ENCODE measurements at regions not wholly inside any gene's neighbourhood (a gene's known extent, or its start where the extent isn't known, plus 50 kb on each side); places are given as distances from the start of the nearest gene placed in this dataset.
A peak's percentile ranks its signal among the peaks of the same experiment; 100 is the strongest.

DNA sequence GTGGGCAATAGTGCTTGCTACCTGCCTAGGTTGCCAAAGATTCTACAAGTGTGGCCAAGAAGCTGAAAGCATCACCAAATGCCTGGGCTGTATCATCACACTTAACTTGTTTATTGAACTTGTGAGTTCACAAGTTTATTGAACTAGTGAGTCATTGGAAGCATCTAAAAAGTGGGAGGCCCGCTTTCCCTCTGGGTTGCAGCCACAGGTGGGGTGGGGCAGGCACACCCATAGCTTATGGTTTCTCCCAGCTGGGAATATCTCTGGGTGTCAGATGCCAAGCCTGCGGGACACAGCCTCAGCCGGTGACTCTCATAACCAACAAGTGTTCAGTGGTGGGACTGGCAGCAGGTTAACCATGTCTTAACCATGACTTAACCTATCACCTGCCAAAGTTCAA is 145.9 kb upstream of the FAM13C start:
- no peak overlapping the region for H3K27ac Mint-ChIP-seq
- H3K9me3 Mint-ChIP-seq, result peaks cover 0 to 3% of the 10 kb centered on the region in 2 donors
- H3K36me3 Mint-ChIP-seq, result no peaks in the 10 kb centered on the region
- DNase-seq (ENCODE audit: low spot score in 2 of 2) (no peak), ATAC-seq (no peak)

DNA sequence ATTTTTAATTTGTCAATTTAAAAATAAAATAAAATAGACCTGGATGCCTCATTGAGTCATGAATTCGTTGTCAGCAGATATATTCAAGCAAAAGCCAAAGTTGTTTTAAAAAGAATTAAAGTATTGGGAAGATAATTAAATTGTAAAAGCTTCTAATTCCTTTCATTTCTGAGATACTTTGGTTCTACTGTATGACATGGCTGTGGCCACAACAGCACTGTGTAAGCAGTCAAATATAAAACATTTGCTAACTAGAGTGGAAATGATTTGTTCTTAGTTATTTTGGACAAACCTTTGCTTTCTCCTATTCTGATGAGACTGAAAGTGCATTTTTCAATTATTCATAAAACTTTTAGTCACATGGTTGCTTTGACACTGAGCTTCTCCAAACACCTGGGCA is 143.6 kb upstream of the FAM13C start:
- H3K9me3 Mint-ChIP-seq, result peaks cover 3% of the 10 kb centered on the region in 2 donors
- no peak for ATAC-seq
- DNase-seq (ENCODE audit: low spot score in 2 of 2), result no peak
- no peak overlapping the region for H3K27ac Mint-ChIP-seq
- H3K36me3 Mint-ChIP-seq, result no peaks in the 10 kb centered on the region

DNA sequence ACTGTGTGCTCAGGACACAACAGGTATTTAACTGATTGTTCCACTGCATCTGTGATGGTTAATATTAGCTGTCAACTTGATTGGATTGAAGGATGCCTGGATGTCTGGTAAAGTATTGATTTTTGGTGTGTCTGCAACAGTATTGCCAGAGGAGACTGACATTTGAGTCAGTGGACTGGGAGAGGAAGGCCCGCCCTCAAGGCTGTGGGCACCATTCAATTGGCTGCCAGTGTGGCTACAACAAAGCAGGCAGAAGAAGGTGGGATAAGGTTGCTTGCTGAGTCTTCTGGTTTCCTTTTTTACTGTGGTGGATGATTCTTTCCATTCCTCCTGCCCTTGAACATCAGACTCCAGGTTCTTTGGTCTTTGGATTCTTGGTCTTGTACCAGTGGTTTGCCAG is 137.1 kb upstream of the FAM13C start:
- DNase-seq (ENCODE audit: low spot score in 2 of 2), result no peak
- Mint-ChIP-seq H3K36me3 (peaks cover 7 to 8% of the 10 kb centered on the region in 2 donors), H3K9me3 (peaks cover 14 to 16% of the 10 kb centered on the region in 2 donors), H3K27ac (no peak overlapping the region)
- no peak for ATAC-seq

DNA sequence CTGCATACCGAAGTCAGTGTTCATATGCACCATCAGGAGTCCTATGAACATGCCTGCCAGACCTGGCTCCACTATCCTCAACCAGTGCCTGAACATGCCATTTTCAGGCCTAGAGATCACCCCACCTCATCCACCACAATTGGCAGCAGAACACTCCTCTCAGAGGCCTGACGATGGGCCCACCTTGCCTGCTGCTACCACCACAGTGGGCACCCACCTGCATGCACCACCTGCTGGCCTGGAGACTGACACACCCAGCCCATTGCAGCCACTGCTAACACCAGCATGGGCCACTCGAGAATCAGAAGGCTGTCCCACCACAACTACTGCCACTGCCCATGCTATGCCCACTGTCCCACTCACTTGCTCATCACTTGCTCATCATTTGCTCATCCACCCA is 130.7 kb upstream of the FAM13C start:
- ATAC-seq (no peak), DNase-seq (ENCODE audit: low spot score in 2 of 2) (no peak)
- peaks cover 7 to 8% of the 10 kb centered on the region in 2 donors for H3K36me3 Mint-ChIP-seq
- peaks cover 20 to 30% of the 10 kb centered on the region in 2 donors for H3K9me3 Mint-ChIP-seq
- no peak overlapping the region for H3K27ac Mint-ChIP-seq

DNA sequence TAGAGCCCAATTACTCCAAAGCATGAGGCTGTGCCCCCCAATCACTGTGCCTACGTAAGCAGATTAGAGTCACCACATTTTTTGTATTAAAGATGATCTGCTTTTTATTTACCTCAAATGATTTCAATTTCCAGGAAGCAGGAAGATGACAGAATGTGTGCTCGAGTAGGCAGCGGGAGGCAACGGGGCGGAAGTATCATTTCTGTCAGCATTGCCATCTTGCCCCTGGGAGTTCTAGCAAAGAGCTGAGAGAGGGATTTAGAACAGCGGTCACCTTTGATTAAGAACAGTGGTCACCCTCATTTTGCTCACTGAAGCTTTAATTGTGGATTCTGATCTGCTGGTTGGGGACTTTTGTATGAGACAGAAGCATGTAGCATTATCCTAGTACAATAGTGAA is 117.1 kb upstream of the FAM13C start:
- no peak for DNase-seq (ENCODE audit: low spot score in 2 of 2)
- peaks cover 3 to 4% of the 10 kb centered on the region in 2 donors for H3K9me3 Mint-ChIP-seq
- H3K36me3 Mint-ChIP-seq, result no peaks in the 10 kb centered on the region
- no peak for ATAC-seq
- H3K27ac Mint-ChIP-seq, result no peak overlapping the region

DNA sequence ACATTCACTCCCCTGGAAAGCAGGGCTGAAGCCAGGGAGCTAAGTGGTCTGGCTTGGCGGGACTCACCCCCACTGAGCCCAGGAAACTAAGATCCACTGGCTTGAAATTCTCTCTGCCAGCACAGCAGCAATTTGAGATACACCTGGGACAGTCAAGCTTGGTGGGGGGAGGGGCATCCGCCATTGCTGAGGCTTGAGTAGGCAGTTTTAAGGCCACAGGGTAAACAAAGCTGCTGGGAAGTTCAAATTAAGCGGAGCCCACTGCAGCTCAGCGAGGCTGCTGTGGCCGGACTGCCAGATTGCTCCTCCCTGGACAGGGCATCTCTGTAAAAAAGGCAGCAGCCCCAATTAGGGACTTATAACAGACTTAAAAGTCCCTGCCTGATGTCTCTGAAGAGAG is 108.2 kb upstream of the FAM13C start:
- Mint-ChIP-seq H3K27ac (no peak overlapping the region), H3K9me3 (peaks cover 17 to 24% of the 10 kb centered on the region in 2 donors), H3K36me3 (peaks cover 0 to 4% of the 10 kb centered on the region in 2 donors)
- DNase-seq (ENCODE audit: low spot score in 2 of 2) (no peak), ATAC-seq (no peak)

DNA sequence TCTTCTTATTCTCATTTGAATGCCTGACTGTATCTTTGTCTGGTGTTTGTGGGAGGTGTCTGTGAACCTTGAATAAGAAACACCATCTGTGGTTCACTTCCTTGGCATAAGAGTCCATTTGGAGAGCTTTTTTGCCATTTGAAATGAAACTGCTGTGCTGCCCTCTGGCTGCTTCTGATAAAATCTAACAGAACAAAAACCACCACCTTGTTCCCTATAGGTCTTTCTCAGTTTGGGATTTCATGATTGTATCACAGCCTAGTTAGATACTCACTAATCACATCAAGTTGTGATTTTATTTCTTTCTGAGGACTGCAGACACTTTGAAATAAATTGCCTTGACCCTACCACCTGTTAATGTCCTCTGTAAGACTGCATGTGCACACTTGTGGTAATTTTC is 102.7 kb upstream of the FAM13C start:
- Mint-ChIP-seq H3K36me3 (no peaks in the 10 kb centered on the region), H3K9me3 (peaks cover 7 to 11% of the 10 kb centered on the region in 2 donors), H3K27ac (no peak overlapping the region)
- DNase-seq (ENCODE audit: low spot score in 2 of 2), result no peak
- ATAC-seq, result no peak

DNA sequence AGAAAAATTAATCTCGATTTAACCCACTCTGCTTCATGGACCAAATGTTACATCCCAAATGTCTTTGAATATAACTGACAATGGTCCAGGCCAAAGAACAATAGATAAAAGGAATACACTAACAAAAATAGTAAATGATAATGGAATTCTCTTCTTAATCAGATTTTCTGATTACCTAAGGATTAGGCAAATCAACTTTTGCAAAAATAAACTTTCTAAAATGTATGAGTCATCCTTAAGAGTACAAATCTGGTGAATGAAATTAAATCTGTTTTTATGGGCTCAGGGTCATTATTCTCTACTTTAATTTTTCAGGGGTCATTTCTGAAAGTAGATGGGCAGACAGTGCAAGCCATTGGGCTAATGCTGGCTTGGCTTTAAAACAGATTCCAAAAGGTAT is 102.1 kb upstream of the FAM13C start:
- Mint-ChIP-seq H3K9me3 (peaks cover 7 to 11% of the 10 kb centered on the region in 2 donors), H3K36me3 (no peaks in the 10 kb centered on the region), H3K27ac (no peak overlapping the region)
- ATAC-seq (no peak), DNase-seq (ENCODE audit: low spot score in 2 of 2) (no peak)

DNA sequence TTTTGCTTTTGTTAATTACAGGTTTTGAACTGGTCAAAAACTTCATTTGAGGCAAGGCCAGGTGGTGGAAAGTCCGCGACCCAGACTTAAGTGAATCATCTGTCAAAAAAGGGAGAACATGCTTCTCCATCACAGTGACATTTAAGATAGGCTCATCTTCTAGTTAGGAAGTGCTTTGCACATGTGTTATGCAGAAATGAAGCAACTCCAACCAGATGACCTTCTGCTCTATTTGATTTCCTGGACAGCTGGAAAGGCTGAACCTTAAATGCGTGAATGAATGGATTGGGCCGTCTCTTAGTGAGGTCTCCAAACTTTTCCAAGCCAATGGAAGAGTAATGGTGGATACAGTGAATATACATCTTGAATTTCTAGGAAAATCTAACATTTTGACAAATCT is 101.6 kb upstream of the FAM13C start:
- ATAC-seq, result no peak
- H3K27ac Mint-ChIP-seq, result no peak overlapping the region

DNA sequence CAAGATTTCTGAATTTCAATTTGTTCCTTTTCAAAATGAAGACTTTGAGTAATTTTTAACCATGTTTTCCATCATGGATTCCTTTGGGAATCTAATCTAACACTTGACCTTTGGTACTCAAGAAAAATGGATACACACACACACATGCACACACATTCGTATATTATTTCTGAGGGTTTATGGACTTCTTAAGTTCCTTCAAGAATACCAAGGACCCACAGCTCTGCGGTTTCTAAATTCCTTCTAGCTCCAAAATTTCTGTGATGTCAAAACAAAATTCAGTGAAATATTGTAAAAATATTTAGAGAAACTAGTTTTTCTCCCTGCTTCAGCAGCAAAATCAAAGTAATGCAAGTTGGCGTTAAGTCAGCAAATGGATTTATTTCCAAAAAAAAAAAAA is 98.3 kb upstream of the FAM13C start:
- H3K36me3 Mint-ChIP-seq, result no peaks in the 10 kb centered on the region
- DNase-seq (ENCODE audit: low spot score in 2 of 2) (no peak), ATAC-seq (no peak)
- peaks cover 0 to 7% of the 10 kb centered on the region in 2 donors for H3K9me3 Mint-ChIP-seq
- no peak overlapping the region for H3K27ac Mint-ChIP-seq

More for the DNA sequence above, 101.6 kb upstream of the FAM13C start:
- no peak for DNase-seq (ENCODE audit: low spot score in 2 of 2)
- Mint-ChIP-seq H3K9me3 (peaks cover 6 to 7% of the 10 kb centered on the region in 2 donors), H3K36me3 (no peaks in the 10 kb centered on the region)

DNA sequence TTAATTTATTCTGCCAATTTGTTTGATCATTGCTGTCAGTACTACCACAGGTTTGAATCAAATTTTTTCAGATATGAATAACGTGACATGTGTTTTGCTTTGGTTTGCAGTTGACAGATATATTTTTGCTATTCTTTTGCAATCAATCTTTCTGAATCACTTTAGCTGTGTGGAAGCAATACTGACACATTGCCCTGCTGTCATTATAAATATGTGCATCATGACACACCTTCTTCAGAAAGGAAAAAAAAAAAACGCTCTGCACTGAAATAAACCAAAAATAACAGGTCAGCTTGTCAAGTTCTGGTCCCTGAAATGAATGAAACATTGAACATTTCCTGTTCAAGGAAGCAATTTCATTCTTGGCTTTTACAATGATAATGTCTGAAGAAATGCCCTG is 93.8 kb upstream of the FAM13C start:
- DNase-seq (ENCODE audit: low spot score in 2 of 2), result no peak
- no peak for ATAC-seq
- Mint-ChIP-seq H3K9me3 (no peaks in the 10 kb centered on the region), H3K27ac (no peak overlapping the region), H3K36me3 (no peaks in the 10 kb centered on the region)

DNA sequence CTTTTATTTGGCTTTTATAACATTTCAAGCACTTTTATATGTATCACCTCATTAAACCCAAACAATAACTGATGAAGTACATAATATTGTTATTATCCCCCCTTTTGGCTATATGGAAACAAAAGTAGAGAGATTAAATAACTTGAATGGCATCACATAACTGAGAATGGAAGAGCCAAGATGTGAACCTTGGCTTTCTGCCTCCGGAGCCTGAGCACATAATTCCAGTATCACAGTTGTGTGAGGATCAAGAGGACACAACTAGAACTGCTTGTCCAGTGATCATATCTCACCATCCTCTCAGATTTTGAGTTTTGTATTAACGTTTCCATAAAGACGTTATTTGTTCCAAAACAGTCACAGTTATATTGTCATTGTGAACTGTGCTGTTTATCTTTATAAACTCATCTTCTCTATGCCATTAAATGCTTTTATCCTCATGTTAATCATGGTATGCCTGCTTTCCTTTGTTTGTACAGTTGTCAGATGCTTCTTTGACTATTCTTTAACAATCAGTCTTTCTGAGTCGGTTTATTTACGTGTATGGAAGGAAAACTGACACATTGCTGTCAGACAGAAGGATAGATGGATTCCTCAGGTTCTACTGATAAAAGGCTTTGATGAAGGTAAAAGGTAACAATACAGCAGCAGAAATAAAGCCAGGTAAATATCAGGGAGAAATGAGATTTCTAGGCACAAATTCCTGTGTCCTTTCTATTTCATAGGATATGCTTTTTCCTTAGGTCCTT is 92.0 kb upstream of the FAM13C start:
- no peak for DNase-seq (ENCODE audit: low spot score in 2 of 2)
- no peak for ATAC-seq
- Mint-ChIP-seq H3K27ac (no peak overlapping the region), H3K36me3 (no peaks in the 10 kb centered on the region), H3K9me3 (peaks cover 0 to 4% of the 10 kb centered on the region in 2 donors)

DNA sequence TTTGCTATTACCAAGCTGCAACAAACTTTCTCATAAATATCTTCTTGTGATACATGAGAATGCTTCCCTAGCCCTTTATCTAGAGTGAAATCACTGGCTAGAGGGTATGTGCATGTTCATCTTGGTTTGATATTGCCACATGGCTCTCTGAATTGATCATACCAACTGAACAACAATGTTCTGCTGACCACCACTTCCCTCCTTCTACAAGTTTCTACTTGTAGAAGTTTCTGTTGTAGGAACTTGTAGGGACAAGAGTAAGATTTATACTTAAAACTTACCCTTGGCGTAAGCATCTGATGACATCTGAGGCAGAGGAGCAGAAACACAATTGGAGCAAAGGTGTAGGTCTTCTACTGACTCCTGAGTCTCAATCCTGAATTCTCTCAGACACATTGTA is 86.3 kb upstream of the FAM13C start:
- ATAC-seq (no peak), DNase-seq (ENCODE audit: low spot score in 2 of 2) (no peak)
- H3K36me3 Mint-ChIP-seq, result no peaks in the 10 kb centered on the region
- H3K9me3 Mint-ChIP-seq, result peaks cover 0 to 4% of the 10 kb centered on the region in 2 donors
- no peak overlapping the region for H3K27ac Mint-ChIP-seq

DNA sequence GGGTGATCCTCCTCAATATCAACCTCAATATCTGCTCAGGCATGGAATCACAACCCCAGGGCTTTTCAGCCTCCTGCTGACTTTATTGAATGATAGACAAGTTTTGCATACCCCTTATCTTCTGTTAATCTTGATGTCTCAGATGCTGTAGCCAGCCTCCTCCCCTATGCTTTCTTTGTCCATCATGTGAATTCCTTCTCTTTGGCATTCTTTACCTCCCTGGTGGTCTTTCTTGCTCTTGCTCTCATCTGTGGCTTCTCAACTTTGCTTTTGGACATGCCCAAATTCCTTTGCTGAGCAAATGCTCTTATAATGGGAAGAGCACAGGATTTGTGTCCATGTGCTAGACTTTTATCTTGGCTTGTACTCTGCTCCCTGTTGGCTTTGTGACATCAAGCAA is 73.4 kb upstream of the FAM13C start:
- no peaks in the 10 kb centered on the region for H3K36me3 Mint-ChIP-seq
- peaks cover 3 to 9% of the 10 kb centered on the region in 2 donors for H3K9me3 Mint-ChIP-seq
- H3K27ac Mint-ChIP-seq, result no peak overlapping the region
- DNase-seq (ENCODE audit: low spot score in 2 of 2) (no peak), ATAC-seq (no peak)

DNA sequence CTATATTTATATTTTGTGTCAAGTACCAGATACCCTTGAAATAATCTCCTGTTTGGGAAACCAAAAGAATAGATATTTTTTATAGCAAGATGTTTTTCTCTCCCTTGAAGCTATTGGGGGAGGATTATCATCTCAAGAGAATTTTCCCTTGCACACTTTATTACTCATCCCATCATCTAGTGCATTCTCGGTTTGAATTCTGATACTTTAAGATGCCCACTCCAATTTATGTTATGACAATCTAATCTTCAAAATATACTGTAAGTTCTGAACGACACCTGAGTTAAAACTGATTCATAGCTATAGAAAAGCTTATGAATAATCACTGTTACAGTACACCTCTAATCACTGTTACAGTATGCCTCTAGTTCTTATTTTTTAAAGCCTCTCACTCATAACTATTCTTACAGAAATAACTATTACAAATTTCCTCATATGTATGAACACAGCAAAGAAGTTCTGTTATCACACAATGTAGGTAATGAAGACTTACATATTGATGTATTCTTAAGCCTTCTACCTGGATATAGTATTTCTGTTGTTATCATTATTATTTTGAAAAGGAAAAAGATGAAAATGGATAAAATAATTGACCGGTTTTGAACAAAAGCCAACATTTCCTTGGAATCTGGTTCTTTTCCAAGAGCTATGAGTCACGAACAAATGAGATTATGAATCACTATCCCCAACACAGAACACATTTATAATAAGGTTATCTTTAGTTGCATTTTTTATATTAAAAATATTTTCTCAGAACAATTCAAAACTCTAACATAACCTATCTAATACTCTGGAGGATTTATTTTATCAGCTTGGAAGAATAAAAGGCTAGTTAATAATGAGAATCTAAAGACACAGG is 72.3 kb upstream of the FAM13C start:
- peaks cover 3 to 9% of the 10 kb centered on the region in 2 donors for H3K9me3 Mint-ChIP-seq
- no peaks in the 10 kb centered on the region for H3K36me3 Mint-ChIP-seq
- peak in 1 of 2 donors; percentile 44 for ATAC-seq
- no peak for DNase-seq (ENCODE audit: low spot score in 2 of 2)
- no peak overlapping the region for H3K27ac Mint-ChIP-seq

DNA sequence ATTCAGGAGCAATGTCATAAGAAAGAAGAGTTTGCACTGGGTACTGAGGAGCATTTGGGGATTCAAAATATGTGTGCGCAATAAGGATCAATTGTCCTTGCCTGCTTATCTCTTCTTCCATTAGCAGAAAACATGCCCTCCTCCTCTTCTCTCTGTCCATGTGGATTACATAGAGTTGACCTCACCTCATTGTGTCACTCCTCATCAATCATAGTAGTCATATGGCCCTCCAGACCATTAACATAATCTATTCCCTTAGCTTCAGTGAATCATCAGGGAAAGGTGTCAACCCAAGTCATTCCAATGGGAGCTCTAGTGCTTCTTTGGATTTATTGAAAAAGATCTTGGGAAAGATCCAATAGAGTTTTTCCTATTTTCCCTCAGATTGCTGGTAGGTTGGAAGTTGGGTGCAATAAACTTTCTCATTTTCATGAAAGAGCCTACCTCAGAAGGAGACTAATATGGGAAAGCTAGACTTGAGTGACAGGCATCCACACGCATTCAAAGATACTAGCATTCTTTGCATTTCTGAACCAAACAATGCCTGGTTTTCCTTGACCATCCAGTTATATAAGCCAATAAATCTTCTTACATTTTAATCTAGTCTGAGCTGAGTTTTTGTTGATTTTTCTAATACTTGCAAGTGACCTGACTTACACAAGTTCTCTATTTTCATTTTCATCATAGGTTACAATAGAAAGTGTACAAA is 71.5 kb upstream of the FAM13C start:
- Mint-ChIP-seq H3K27ac (no peak overlapping the region), H3K9me3 (peaks cover 3 to 9% of the 10 kb centered on the region in 2 donors), H3K36me3 (no peaks in the 10 kb centered on the region)
- ATAC-seq (no peak), DNase-seq (ENCODE audit: low spot score in 2 of 2) (no peak)

All from activated naive CD4-positive, alpha-beta T cell treated with anti-CD3 and anti-CD28 coated beads, Interleukin-2, amount 50 U/mL, for 72 hours (primary cell).